HG03025 (cell line): ENCODE measurements at regions not wholly inside any gene's neighbourhood (a gene's known extent, or its start where the extent isn't known, plus 50 kb on each side); places are given as distances from the start of the nearest gene placed in this dataset.

Source experiments
- ATAC-seq: cut with Tn5 transposase; IDR thresholded peaks from one replicate; pipeline ENCODE4 v1.9.1; 2021; ENCODE audit warnings: mild to moderate bottlenecking, moderate library complexity; ENCODE audit not compliant: unreplicated experiment, low FRiP score

- ATAC-seq = no peak
Measured at GRCh38 chr9:91038483-91039124, 237.0 kb downstream of the SYK start.

DNA sequence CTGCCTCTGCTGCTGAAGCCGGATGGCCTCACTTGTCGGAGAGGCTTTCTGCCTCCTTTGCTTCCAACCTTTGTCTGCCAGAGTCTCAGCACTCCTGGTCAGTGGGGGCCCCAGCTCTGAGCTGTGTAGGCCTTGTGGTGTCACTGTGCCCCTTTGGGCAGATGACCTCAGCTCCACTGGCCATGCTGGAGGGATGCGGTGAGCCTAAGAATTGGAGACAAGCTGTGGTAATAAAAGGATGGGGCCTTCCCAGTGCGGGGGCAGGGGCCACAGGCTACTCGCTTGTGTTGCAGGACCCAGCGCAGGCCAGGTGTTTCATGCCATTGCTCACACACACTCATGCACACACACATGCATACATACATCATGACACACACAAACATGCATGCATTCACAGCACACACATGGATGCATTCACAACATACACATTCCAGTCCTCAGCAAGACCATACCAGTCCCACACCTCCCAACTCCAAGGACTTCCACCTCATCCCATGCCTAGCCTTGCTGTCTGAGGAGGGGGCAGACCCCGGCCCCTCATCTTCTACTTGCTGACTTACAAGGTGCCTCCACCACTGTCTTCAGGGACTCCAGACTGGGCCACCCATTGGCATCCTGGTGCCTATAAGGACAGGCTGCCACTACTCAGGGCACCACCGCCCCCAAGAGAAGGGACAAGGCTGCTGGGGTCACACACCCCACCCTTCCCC, 237.7 kb downstream of the SYK start:
- no peak for ATAC-seq

DNA sequence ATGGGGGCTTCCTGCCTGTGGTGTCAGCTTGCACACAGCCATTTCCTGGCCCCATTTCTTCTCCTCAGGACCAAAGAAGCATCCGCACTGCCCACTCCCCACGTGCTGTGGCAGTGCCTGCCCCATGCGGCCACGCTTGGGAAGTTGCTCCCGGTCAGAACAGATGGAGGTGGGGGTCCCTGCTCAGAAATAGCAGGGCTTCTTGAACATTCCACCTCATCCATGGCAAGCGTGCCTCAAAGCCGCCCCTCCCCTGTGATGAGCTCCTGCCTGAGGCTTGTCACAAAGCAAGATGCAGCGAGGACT, 238.2 kb downstream of the SYK start:
- ATAC-seq = no peak

- ATAC-seq = no peak
Measured at GRCh38 chr9:91040371-91041215, 239.0 kb downstream of the SYK start.

DNA sequence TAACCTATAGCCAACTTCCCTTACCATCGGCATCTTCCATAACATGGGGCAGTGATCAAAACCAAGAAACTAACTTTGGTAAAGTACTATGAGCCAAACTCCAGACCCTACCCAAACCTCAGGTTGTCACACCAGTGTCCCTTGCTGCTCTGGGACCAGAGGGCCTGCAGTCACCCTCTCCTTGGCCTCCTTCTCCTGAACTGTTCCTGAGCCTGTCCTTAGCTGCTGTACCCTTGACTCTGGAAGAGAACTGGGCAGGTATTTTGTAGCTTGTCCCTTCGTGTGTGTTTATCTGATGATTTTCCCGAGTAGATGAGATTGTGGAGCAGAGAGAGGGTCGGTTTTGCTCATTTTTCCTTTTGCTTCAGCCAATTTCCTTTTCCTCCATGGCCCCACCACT, 240.4 kb downstream of the SYK start:
- ATAC-seq = no peak

DNA sequence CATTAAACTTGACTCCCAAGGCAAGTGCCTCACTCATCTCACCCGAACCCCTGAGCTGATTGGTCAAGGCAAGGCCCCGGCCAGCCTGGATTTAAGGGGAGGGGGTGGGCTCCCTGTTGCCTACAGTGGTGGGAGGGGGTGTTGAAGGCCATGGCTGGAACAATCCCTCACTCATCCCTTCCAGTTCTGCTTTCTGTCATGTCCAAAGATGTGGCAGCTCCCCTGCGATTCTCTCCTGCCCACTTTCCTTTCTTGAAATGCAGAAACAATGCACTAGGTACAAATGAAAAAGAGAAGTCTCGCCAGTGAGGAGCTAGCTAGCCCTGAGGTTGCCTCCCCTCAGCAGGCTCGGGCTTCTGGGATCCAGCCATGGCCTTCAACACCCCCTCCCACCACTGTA, 240.9 kb downstream of the SYK start:
- ATAC-seq = no peak

DNA sequence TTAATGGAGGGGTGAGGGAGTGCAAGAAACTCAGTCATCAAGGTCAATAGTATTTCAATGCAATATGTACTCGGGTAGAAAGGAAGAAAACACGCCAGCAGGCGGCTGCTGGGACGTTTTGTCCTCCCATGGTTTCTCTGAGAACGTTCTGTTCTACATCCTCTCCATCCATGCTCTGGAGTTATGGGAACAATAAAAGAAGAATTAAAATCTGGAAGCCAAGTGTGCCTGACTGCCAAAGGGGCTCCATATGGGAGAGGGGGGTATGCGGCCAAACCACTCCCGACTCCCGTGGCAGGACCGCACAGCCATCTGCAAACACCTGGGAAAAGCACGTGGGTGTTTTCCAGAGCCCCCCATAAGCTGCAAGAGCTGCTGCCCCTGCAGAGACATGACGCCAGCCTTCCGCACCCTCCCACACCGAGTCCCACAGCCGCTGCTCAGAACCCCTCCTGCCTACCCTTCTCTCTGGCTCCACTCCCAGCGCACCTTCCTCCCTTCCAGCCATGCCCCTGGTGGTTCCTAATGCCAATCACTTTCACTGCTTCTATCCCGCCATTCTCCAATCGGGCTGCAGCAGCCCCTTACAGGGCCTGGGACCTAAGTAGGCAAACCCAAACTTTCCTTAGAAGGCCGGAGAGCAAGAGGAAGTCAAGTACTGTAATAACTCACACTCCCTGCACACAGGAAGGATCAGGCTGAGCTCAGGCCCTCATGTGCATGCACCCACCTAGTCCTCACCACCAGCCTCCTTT, 241.6 kb downstream of the SYK start:
- no peak for ATAC-seq

DNA sequence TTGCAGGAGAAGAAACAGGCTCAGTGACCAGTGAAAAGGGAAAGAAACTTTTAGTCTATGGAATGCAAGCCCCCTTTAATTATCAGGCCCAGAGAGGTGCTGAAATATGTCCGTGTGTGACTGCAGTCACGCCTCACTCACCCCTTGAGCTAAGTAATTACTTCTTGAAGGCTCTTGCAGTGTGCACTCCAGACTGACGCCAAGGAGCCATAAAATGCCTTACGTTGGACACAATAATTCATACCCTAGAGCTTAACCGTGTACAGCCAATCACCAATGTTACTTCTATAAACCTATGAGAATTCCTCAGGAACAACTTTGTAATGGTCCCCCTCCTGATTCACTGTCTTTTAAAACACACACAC, 242.2 kb downstream of the SYK start:
- no peak for ATAC-seq

- ATAC-seq = no peak
Measured at GRCh38 chr9:91044354-91044753, 242.7 kb downstream of the SYK start.

DNA sequence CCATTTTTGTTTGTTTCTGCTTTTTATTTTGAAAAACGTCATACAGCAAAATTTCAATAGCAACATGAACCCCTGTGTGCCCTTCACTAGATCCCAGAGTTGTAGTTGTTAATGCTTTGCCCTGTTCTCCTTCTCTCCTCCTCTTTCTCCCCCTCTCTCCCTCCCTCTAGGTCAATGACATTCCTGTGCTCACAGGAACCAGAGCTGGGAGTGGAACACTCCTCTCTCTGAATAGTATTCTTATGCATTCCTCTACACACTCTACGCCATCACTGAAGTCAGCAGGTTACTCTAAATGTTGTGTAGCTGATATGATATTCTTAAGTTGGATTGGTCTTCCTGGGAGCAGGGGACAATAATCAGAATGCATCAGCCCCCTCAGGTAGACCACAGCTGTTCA, 243.4 kb downstream of the SYK start:
- no peak for ATAC-seq

- ATAC-seq = no peak
Measured at GRCh38 chr9:91047529-91047928, 245.9 kb downstream of the SYK start.

GRCh38 chr9:91047993-91048607, 246.5 kb downstream of the SYK start:
- ATAC-seq = no peak

GRCh38 chr9:91048749-91049148, 247.1 kb downstream of the SYK start:
- no peak for ATAC-seq

GRCh38 chr9:91053824-91054223, 252.2 kb downstream of the SYK start:
- no peak for ATAC-seq

- ATAC-seq = no peak
Measured at GRCh38 chr9:91055845-91056244, 254.2 kb downstream of the SYK start.

GRCh38 chr9:91056486-91056885, 254.9 kb downstream of the SYK start:
- ATAC-seq = no peak

- ATAC-seq = no peak
Measured at GRCh38 chr9:91056917-91057316, 255.3 kb downstream of the SYK start.

DNA sequence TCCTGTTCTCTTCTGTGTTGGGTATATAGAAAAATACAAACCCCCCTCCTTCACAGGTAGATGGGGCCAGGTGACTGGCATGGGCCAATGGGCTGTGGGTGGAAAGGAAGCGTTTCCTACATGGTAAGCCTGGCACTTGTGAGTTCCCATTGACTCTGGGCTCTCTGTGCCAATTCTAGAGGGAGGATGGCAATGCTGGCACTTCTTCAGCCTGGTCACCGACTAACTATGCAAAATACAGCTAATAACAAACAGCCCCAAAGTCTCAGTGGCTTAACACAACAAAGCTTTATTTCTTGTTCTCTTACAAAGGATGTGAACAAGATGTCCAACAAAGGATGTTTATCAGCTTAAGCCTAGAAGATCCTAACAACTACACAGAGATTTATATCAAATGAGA, 258.1 kb downstream of the SYK start:
- no peak for ATAC-seq

- no peak for ATAC-seq
Measured at GRCh38 chr9:91060520-91061343, 259.1 kb downstream of the SYK start.

GRCh38 chr9:91061506-91061905, 259.9 kb downstream of the SYK start:
- no peak for ATAC-seq
